Endothelial cell of umbilical vein (primary cell): ENCODE measurements at regions not wholly inside any gene's neighbourhood (a gene's known extent, or its start where the extent isn't known, plus 50 kb on each side); places are given as distances from the start of the nearest gene placed in this dataset.

Experiments
- BruUV-seq: library from RNA; stranded (reverse); fragments of 400-500 nt; replicated peaks from 2 replicates; lab custom pipeline; 2021; lab: Mats Ljungman, UMichigan
- CTCF ChIA-PET: fragments of 300-600, 350-600 bp; sonication (Branson Sonifier 250); formaldehyde crosslinking; loops from one replicate; lab custom pipeline; 2021; ENCODE audit warnings: antibody characterized with exemption, inconsistent platforms; lab: Charles Lee
- POLR2A ChIA-PET: fragments of 300-600, 350-600 bp; sonication (Branson Sonifier 250); formaldehyde crosslinking; loops from one replicate; lab custom pipeline; 2021; ENCODE audit warnings: antibody characterized with exemption, inconsistent platforms; lab: Charles Lee
- DNase-seq: peaks from one replicate; pipeline ENCODE4 v3.0.0-alpha.2; 2011; ENCODE audit warnings: low read depth, low spot score
- FAIRE-seq: peaks from 2 replicates; lab custom pipeline; 2011; peaks lifted over from hg19 to GRCh38; lab: Jason Lieb, UNC
- H2AFZ ChIP-seq: 2 replicates; pipeline ENCODE4 v1.6.0; 2012; ENCODE audit warnings: low read depth, low read length, control low read depth, inconsistent platforms
- H3K27ac ChIP-seq: 2 replicates; pipeline ENCODE4 v1.5.1; 2011; ENCODE audit warnings: low read depth, mild to moderate bottlenecking, control low read depth, low read length, moderate library complexity; ENCODE audit not compliant: insufficient read depth
- H3K27me3 ChIP-seq, 2 experiments: 2 replicates each; pipeline versions ENCODE4 v1.6.0 to v1.6.1; 2011; ENCODE audit warnings: low read length in 2 of 2, mixed read lengths in 1 of 2; ENCODE audit not compliant: control insufficient read depth in 2 of 2, insufficient read depth in 2 of 2
- H3K36me3 ChIP-seq, 2 experiments: 2 replicates in 1 of 2; 3 replicates in 1 of 2; pipeline ENCODE4 v1.5.1; 2011; ENCODE audit warnings: low read length in 2 of 2, mild to moderate bottlenecking in 1 of 2, moderate library complexity in 1 of 2; ENCODE audit not compliant: control insufficient read depth in 2 of 2, insufficient read depth in 2 of 2; ENCODE audit errors: extremely low read depth in 1 of 2
- H3K4me1 ChIP-seq: 3 replicates; pipeline ENCODE4 v1.5.1; 2011; ENCODE audit warnings: mild to moderate bottlenecking, low read length; ENCODE audit not compliant: control insufficient read depth, insufficient read depth; ENCODE audit errors: extremely low read depth
- H3K4me2 ChIP-seq: 2 replicates; pipeline ENCODE4 v1.6.1; 2011; ENCODE audit warnings: low read length, control low read depth, mixed read lengths; ENCODE audit not compliant: insufficient read depth
- H3K4me3 ChIP-seq, 3 experiments: fragments of 200-600 bp in 1 of 3; sonication (generic), shearing (Covaris generic) in 1 of 3; replicated peaks in 1 of 3; 2 replicates each; pipeline ENCODE4 v1.5.1; 2011 to 2016; ENCODE audit warnings: control low read depth in 3 of 3, low read length in 3 of 3, mild to moderate bottlenecking in 2 of 3, inconsistent platforms in 1 of 3, low read depth in 1 of 3, moderate library complexity in 1 of 3; ENCODE audit not compliant: insufficient read depth in 1 of 3
- H3K79me2 ChIP-seq: 2 replicates; pipeline ENCODE4 v1.6.0; 2012; ENCODE audit warnings: low read length, inconsistent platforms; ENCODE audit not compliant: control insufficient read depth, insufficient read depth
- H3K9ac ChIP-seq: replicated peaks from 2 replicates; pipeline ENCODE3; 2011; ENCODE audit warnings: low read length, control low read depth; ENCODE audit not compliant: insufficient read depth; ENCODE audit errors: extremely low read depth
- H3K9me1 ChIP-seq: replicated peaks from 3 replicates; pipeline ENCODE4 v1.6.0; 2011; ENCODE audit warnings: mild to moderate bottlenecking, low read length; ENCODE audit not compliant: control insufficient read depth, insufficient read depth; ENCODE audit errors: extremely low read depth
- H3K9me3 ChIP-seq: replicated peaks from 2 replicates; pipeline ENCODE4 v1.5.1; 2012; ENCODE audit warnings: low read length, inconsistent platforms; ENCODE audit not compliant: control insufficient read depth, insufficient read depth
- H4K20me1 ChIP-seq: replicated peaks from 2 replicates; pipeline ENCODE3; 2011; ENCODE audit warnings: mild to moderate bottlenecking, low read length; ENCODE audit not compliant: control insufficient read depth, insufficient read depth; ENCODE audit errors: extremely low read depth
- EZH2 ChIP-seq: IDR thresholded peaks from 2 replicates; pipeline ENCODE4 v1.6.1; 2012; ENCODE audit warnings: borderline replicate concordance, low read depth, mild to moderate bottlenecking, moderate library complexity, low read length, inconsistent platforms; ENCODE audit not compliant: severe bottlenecking
- FOS ChIP-seq: IDR thresholded peaks from 2 replicates; pipeline ENCODE4 v1.6.1; 2011; ENCODE audit warnings: mild to moderate bottlenecking, low read length, moderate library complexity, borderline replicate concordance; ENCODE audit not compliant: insufficient read depth
- GATA2 ChIP-seq: IDR thresholded peaks from 2 replicates; pipeline ENCODE4 v1.7.0; 2011; ENCODE audit warnings: low read depth, mild to moderate bottlenecking, moderate library complexity, mixed read lengths, low read length; ENCODE audit not compliant: insufficient read length, insufficient read depth
- JUN ChIP-seq: IDR thresholded peaks from 2 replicates; pipeline ENCODE4 v1.6.1; 2011; ENCODE audit warnings: borderline replicate concordance, low read depth; ENCODE audit not compliant: insufficient read length, insufficient read depth
- MYC ChIP-seq: IDR thresholded peaks from one replicate; pipeline ENCODE4 v1.6.1; 2011; ENCODE audit warnings: mild to moderate bottlenecking, low read depth, low read length
- POLR2A ChIP-seq: IDR thresholded peaks from 2 replicates; pipeline ENCODE4 v1.6.1; 2012; ENCODE audit warnings: low read depth, mild to moderate bottlenecking, control low read depth, low read length
- POLR2AphosphoS5 ChIP-seq: IDR thresholded peaks from 2 replicates; pipeline ENCODE4 v1.6.1; 2012; ENCODE audit warnings: low read depth, mild to moderate bottlenecking, control low read depth, low read length, moderate library complexity; ENCODE audit not compliant: insufficient read depth
- dilution Hi-C: fragments of 300-500 bp; cut with MboI; formaldehyde crosslinking; loops from one replicate; pipeline ENCODE4 v1.15.0; 2019; ENCODE audit warnings: low sequenced_read_pairs; ENCODE audit not compliant: extremely low pct_ligation_motif_present
- intact Hi-C: fragments of 100-400 bp; cut with micrococcal nuclease; formaldehyde crosslinking; loops from one replicate; pipeline ENCODE4 v1.10.0; 2022
- TF ChIP-seq, protein P1 (sequence below), 2 donors: IDR thresholded peaks; 1 replicate in 1 of 2; 2 replicates in 1 of 2; pipeline ENCODE4 v1.5.1; 2011; ENCODE audit warnings: low read length in 2 of 2, mild to moderate bottlenecking in 2 of 2, moderate library complexity in 2 of 2, control low read depth in 1 of 2, inconsistent platforms in 1 of 2, low read depth in 1 of 2; ENCODE audit not compliant: insufficient read depth in 1 of 2; ENCODE audit errors: extremely low read depth in 1 of 2
- TF ChIP-seq, protein P2 (sequence below): IDR thresholded peaks from 2 replicates; pipeline ENCODE4 v1.6.1; 2011; ENCODE audit not compliant: insufficient read depth, insufficient read length

DNA sequence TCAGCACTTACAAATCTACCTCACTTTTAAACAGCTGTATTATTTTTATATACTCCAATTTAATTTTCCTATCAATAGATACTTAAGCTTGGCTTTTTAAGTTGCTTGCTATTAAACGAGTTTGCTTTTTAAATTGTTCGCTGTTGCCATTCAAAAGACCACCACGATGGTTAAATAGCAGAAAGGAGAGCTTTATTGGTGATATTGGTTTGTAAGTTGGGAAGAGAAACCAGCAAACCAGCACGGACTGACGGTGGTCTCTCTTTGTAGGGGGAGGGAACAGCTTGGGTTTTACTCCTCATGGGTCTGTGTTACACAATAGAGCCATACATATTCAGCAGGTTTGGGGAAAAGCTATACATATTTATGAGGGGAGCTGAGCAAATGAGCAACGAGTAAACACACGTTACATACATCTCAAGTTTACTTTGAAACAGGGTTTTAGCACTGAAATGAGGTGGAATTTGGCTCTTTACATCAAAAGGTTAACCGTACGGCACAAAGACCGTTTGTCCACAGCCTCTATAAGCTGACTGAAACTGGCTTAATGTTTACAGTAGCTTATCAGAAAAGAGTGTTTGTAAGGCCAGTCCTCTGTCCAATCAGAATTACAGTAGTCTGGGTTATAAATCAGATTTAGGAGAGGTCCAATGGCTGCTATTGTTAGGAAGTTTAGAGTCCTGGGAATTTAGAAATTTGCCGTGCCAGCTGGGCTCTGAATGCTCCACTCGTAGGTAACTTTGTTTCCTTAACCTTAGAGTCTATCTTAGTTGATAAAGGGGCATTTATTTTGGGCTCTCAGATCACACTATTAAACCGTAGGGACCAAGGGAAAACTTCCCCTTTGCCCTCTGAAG is 69.7 kb upstream of the DHRS4 start:
- ChIA-PET CTCF (interaction anchor here (1.0 to 2.2 kb wide), 4 partner anchors 10 to 27 kb away, joined by 3 to 6 read pairs (median 4); no protein-coding TSS in a partner anchor), POLR2A (no interaction called here)
- BruUV-seq: no TSS peak
- Histone ChIP-seq H3K79me2 (no peaks in the 10 kb centered on the region), H3K9me1 (no peaks in the 10 kb centered on the region), H3K27ac (no peak overlapping the region), H3K9me3 (no peaks in the 10 kb centered on the region), H3K36me3 (no peaks in the 10 kb centered on the region), H3K4me1 (no peaks in the 10 kb centered on the region), H3K4me2 (no peak overlapping the region), H4K20me1 (no peaks in the 10 kb centered on the region), H3K4me3 (no peak overlapping the region), H2AFZ (no peak overlapping the region), H3K9ac (no peak overlapping the region), H3K27me3 (peaks cover 6 to 17% of the 10 kb centered on the region in 2 experiments)
- FAIRE-seq (no peak), DNase-seq (no peak)
- dilution Hi-C loops (no loop called here), intact Hi-C loops (no loop called here)
- TF ChIP-seq POLR2A (no peak), FOS (no peak), GATA2 (no peak), JUN (no peak), EZH2 (no peak), MYC (no peak), POLR2AphosphoS5 (no peak)
- TF ChIP-seq, protein P1, sequence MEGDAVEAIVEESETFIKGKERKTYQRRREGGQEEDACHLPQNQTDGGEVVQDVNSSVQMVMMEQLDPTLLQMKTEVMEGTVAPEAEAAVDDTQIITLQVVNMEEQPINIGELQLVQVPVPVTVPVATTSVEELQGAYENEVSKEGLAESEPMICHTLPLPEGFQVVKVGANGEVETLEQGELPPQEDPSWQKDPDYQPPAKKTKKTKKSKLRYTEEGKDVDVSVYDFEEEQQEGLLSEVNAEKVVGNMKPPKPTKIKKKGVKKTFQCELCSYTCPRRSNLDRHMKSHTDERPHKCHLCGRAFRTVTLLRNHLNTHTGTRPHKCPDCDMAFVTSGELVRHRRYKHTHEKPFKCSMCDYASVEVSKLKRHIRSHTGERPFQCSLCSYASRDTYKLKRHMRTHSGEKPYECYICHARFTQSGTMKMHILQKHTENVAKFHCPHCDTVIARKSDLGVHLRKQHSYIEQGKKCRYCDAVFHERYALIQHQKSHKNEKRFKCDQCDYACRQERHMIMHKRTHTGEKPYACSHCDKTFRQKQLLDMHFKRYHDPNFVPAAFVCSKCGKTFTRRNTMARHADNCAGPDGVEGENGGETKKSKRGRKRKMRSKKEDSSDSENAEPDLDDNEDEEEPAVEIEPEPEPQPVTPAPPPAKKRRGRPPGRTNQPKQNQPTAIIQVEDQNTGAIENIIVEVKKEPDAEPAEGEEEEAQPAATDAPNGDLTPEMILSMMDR (IDR thresholded peaks at IDR 0.05; ENCODE audit: extremely low read depth in 1 of 2, insufficient read depth in 1 of 2, low read depth in 1 of 2, low read length in 2 of 2): no peak
- TF ChIP-seq, protein P2, sequence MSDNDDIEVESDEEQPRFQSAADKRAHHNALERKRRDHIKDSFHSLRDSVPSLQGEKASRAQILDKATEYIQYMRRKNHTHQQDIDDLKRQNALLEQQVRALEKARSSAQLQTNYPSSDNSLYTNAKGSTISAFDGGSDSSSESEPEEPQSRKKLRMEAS: no peak
